ENCODE measurements at regions not wholly inside any gene's neighbourhood (a gene's known extent, or its start where the extent isn't known, plus 50 kb on each side); places are given as distances from the start of the nearest gene placed in this dataset.

DNA sequence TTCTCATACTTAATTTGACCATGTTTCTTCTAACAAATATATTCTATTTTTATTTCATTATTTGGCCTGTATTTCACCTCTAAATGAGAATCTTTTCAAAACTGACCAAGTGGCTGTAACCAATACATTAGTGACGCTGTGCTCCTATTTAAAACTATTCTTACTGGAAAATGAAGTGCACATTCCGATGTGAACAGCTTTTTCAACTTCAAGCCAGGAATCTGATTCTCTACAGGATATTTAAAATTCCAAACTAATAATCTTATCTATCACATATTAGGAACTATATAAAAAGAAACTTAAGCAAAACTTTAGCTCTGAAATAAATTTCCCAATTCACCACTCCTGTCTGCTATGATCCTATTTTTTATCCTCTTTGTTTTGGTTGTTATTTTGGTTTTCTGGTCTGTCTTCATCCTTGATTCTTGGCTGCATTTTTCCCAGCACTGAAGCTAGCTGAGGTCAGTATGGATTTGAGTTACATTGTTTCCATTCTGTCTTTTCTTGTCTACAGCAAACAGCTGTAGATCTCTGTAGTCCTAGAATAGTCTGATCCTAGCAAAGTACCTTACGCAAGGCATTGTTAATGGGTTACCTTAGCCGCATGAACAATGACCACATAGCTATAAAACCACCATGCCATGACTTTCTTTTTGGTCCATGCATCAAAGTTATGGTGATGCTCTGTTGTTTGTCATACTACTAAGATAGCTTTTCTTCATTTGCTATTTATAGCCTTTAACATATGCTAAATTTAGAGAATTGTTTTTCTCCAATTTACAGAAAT, 748.6 kb upstream of the SPRY2 start:
- no peak for TF ChIP-seq RCOR1 (conservative IDR thresholded peaks at IDR 0.05; ENCODE audit: low read depth, low read length)
- TF ChIP-seq, protein P1, sequence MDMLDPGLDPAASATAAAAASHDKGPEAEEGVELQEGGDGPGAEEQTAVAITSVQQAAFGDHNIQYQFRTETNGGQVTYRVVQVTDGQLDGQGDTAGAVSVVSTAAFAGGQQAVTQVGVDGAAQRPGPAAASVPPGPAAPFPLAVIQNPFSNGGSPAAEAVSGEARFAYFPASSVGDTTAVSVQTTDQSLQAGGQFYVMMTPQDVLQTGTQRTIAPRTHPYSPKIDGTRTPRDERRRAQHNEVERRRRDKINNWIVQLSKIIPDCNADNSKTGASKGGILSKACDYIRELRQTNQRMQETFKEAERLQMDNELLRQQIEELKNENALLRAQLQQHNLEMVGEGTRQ (IDR thresholded peaks at IDR 0.05; ENCODE audit: borderline replicate concordance, low read depth, low read length), result no peak
- no peak for TF ChIP-seq POLR2A (IDR thresholded peaks at IDR 0.05; ENCODE audit: low read depth, low read length)
- TF ChIP-seq, protein P2, sequence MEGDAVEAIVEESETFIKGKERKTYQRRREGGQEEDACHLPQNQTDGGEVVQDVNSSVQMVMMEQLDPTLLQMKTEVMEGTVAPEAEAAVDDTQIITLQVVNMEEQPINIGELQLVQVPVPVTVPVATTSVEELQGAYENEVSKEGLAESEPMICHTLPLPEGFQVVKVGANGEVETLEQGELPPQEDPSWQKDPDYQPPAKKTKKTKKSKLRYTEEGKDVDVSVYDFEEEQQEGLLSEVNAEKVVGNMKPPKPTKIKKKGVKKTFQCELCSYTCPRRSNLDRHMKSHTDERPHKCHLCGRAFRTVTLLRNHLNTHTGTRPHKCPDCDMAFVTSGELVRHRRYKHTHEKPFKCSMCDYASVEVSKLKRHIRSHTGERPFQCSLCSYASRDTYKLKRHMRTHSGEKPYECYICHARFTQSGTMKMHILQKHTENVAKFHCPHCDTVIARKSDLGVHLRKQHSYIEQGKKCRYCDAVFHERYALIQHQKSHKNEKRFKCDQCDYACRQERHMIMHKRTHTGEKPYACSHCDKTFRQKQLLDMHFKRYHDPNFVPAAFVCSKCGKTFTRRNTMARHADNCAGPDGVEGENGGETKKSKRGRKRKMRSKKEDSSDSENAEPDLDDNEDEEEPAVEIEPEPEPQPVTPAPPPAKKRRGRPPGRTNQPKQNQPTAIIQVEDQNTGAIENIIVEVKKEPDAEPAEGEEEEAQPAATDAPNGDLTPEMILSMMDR (IDR thresholded peaks at IDR 0.05 in 2 of 3, conservative IDR thresholded peaks at IDR 0.05 in 1 of 3; ENCODE audit: control insufficient read depth in 2 of 3, extremely low read depth in 1 of 3, insufficient read depth in 1 of 3, low read depth in 3 of 3, low read length in 3 of 3), result no peak
- no peak for TF ChIP-seq POLR2AphosphoS5 (IDR thresholded peaks at IDR 0.05; ENCODE audit: low read length)
- TF ChIP-seq EP300 (IDR thresholded peaks at IDR 0.05; ENCODE audit: borderline replicate concordance in 1 of 2, control insufficient read depth in 1 of 2, low read depth in 2 of 2, low read length in 2 of 2), result no peak
- no peak for TF ChIP-seq ASH2L (IDR thresholded peaks at IDR 0.05; ENCODE audit: borderline replicate concordance, low read depth)
- TF ChIP-seq SMC3 (IDR thresholded peaks at IDR 0.05; ENCODE audit: borderline replicate concordance, low read length), result no peak
- TF ChIP-seq, protein P3, sequence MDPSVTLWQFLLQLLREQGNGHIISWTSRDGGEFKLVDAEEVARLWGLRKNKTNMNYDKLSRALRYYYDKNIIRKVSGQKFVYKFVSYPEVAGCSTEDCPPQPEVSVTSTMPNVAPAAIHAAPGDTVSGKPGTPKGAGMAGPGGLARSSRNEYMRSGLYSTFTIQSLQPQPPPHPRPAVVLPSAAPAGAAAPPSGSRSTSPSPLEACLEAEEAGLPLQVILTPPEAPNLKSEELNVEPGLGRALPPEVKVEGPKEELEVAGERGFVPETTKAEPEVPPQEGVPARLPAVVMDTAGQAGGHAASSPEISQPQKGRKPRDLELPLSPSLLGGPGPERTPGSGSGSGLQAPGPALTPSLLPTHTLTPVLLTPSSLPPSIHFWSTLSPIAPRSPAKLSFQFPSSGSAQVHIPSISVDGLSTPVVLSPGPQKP (IDR thresholded peaks at IDR 0.05; ENCODE audit: low read depth, low read length), result no peak
- no peak for TF ChIP-seq GABPA (IDR thresholded peaks at IDR 0.05; ENCODE audit: low read depth)
- no peak for TF ChIP-seq BACH1 (IDR thresholded peaks at IDR 0.05; ENCODE audit: borderline replicate concordance)
- no peak for TF ChIP-seq NR2F1 (conservative IDR thresholded peaks at IDR 0.05)
- TF ChIP-seq ETV6 (conservative IDR thresholded peaks at IDR 0.05 in 1 of 2, IDR thresholded peaks at IDR 0.05 in 1 of 2; ENCODE audit: borderline replicate concordance in 1 of 2, low read depth in 1 of 2), result no peak
- TF ChIP-seq NR2C1 (IDR thresholded peaks at IDR 0.05), result no peak

Measured in GM12878 (cell line).